WTC11 (cell line): ENCODE measurements at regions not wholly inside any gene's neighbourhood (a gene's known extent, or its start where the extent isn't known, plus 50 kb on each side); places are given as distances from the start of the nearest gene placed in this dataset.

Experiments used
- ATAC-seq: fragments of 200-7000 bp; cut with Tn5 transposase; 2 replicates; pipeline ENCODE4 v1.10.0; 2021; ENCODE audit warnings: mild to moderate bottlenecking, moderate library complexity
- CTCF ChIA-PET: fragments of 300-600 bp; sonication (Branson Sonifier 250); formaldehyde crosslinking; loops from one replicate; lab custom pipeline; 2021; ENCODE audit warnings: antibody characterized with exemption; lab: Charles Lee
- POLR2A ChIA-PET: fragments of 350-600 bp; sonication (Branson Sonifier 250); formaldehyde crosslinking; loops from one replicate; lab custom pipeline; 2021; ENCODE audit warnings: antibody characterized with exemption; lab: Charles Lee
- DNase-seq: peaks from one replicate; pipeline ENCODE4 v3.0.0; 2021; ENCODE audit warnings: low spot score
- H3K27ac Mint-ChIP-seq: 2 replicates; pipeline ENCODE4 v1.8.0; 2021; ENCODE audit warnings: mixed read lengths
- H3K27me3 Mint-ChIP-seq: 2 replicates; pipeline ENCODE4 v1.8.0; 2021; ENCODE audit warnings: low read depth, mild to moderate bottlenecking, moderate library complexity, mixed read lengths
- H3K36me3 Mint-ChIP-seq: 2 replicates; pipeline ENCODE4 v1.8.0; 2021; ENCODE audit warnings: mixed read lengths
- H3K4me1 Mint-ChIP-seq: 2 replicates; pipeline ENCODE4 v1.8.0; 2022; ENCODE audit warnings: mixed read lengths
- H3K4me3 Mint-ChIP-seq: 2 replicates; pipeline ENCODE4 v1.8.0; 2021; ENCODE audit warnings: mild to moderate bottlenecking, moderate library complexity, mixed read lengths
- H3K9me3 Mint-ChIP-seq: 2 replicates; pipeline ENCODE4 v1.8.0; 2021; ENCODE audit warnings: mixed read lengths
- CREB1 ChIP-seq: sonication (generic); formaldehyde crosslinking; IDR thresholded peaks from 2 replicates; pipeline ENCODE4 v1.8.0; 2023; ENCODE audit warnings: mild to moderate bottlenecking, missing genetic modification reagents
- ETV6 ChIP-seq: sonication (generic); formaldehyde crosslinking; IDR thresholded peaks from 2 replicates; pipeline ENCODE4 v1.8.1; 2022; ENCODE audit warnings: mild to moderate bottlenecking, missing genetic modification reagents
- GABPB1 ChIP-seq: sonication (generic); formaldehyde crosslinking; IDR thresholded peaks from 2 replicates; pipeline ENCODE4 v1.8.1; 2023; ENCODE audit warnings: mild to moderate bottlenecking, missing genetic modification reagents
- GTF2I ChIP-seq: fragments of 250-450 bp; sonication (Bioruptor Pico); conservative IDR thresholded peaks from 2 replicates; pipeline ENCODE4 v1.4.0; 2021; ENCODE audit warnings: mild to moderate bottlenecking
- HMGA2 ChIP-seq: fragments of 250-450 bp; sonication (Bioruptor Pico); IDR thresholded peaks from 2 replicates; pipeline ENCODE4 v1.4.0; 2021; ENCODE audit warnings: mild to moderate bottlenecking, moderate library complexity
- IRF1 ChIP-seq: sonication (generic); formaldehyde crosslinking; IDR thresholded peaks from 2 replicates; pipeline ENCODE4 v1.8.0; 2023; ENCODE audit warnings: missing genetic modification reagents
- JAZF1 ChIP-seq: fragments of 250-450 bp; sonication (Bioruptor Pico); IDR thresholded peaks from 2 replicates; pipeline ENCODE4 v1.9.0; 2021; ENCODE audit warnings: moderate library complexity, mild to moderate bottlenecking, inconsistent platforms
- JUN ChIP-seq: sonication (generic); formaldehyde crosslinking; IDR thresholded peaks from 2 replicates; pipeline ENCODE4 v1.8.0; 2023; ENCODE audit warnings: mild to moderate bottlenecking, missing genetic modification reagents
- MXD4 ChIP-seq: fragments of 250-450 bp; sonication (Bioruptor Pico); IDR thresholded peaks from 2 replicates; pipeline ENCODE4 v1.8.0; 2021; ENCODE audit warnings: mild to moderate bottlenecking, moderate library complexity, borderline replicate concordance
- MYBL2 ChIP-seq: sonication (generic); formaldehyde crosslinking; IDR thresholded peaks from 2 replicates; pipeline ENCODE4 v1.8.1; 2023; ENCODE audit warnings: mild to moderate bottlenecking, moderate library complexity, missing genetic modification reagents
- SOX15 ChIP-seq: fragments of 250-450 bp; sonication (Bioruptor Pico); IDR thresholded peaks from 2 replicates; pipeline ENCODE4 v1.9.0; 2021; ENCODE audit warnings: mild to moderate bottlenecking
- SP1 ChIP-seq: sonication (generic); formaldehyde crosslinking; conservative IDR thresholded peaks from 2 replicates; pipeline ENCODE4 v1.8.1; 2022; ENCODE audit warnings: missing genetic modification reagents
- STAT6 ChIP-seq: sonication (generic); formaldehyde crosslinking; conservative IDR thresholded peaks from 2 replicates; pipeline ENCODE4 v1.8.1; 2023; ENCODE audit warnings: mild to moderate bottlenecking, low read depth, missing genetic modification reagents, moderate library complexity
- USF1 ChIP-seq: sonication (generic); formaldehyde crosslinking; IDR thresholded peaks from 2 replicates; pipeline ENCODE4 v1.8.0; 2022; ENCODE audit warnings: mild to moderate bottlenecking, missing genetic modification reagents
- USF2 ChIP-seq: sonication (generic); formaldehyde crosslinking; IDR thresholded peaks from 2 replicates; pipeline ENCODE4 v1.8.1; 2023; ENCODE audit warnings: mild to moderate bottlenecking, missing genetic modification reagents, moderate library complexity
- ZNF219 ChIP-seq: sonication (generic); formaldehyde crosslinking; IDR thresholded peaks from 2 replicates; pipeline ENCODE4 v1.8.0; 2023; ENCODE audit warnings: missing genetic modification reagents, mild to moderate bottlenecking, borderline replicate concordance
- ZNF232 ChIP-seq: sonication (generic); formaldehyde crosslinking; IDR thresholded peaks from 2 replicates; pipeline ENCODE4 v1.8.0; 2022; ENCODE audit warnings: mild to moderate bottlenecking, missing genetic modification reagents
- ZNF263 ChIP-seq: sonication (generic); formaldehyde crosslinking; IDR thresholded peaks from 2 replicates; pipeline ENCODE4 v1.8.1; 2022; ENCODE audit warnings: low read depth, mild to moderate bottlenecking, moderate library complexity, missing genetic modification reagents
- ZNF396 ChIP-seq: fragments of 250-450 bp; sonication (Bioruptor Pico); IDR thresholded peaks from 2 replicates; pipeline ENCODE4 v1.8.0; 2021; ENCODE audit warnings: mild to moderate bottlenecking, moderate library complexity, borderline replicate concordance
- ZNF512 ChIP-seq: sonication (generic); formaldehyde crosslinking; IDR thresholded peaks from 2 replicates; pipeline ENCODE4 v1.8.1; 2022; ENCODE audit warnings: missing genetic modification reagents, borderline replicate concordance

GRCh38 chr6:113632220-113632864 is 224.8 kb upstream of the MARCKS start:
- TF ChIP-seq ZNF263 (CRISPR knock-in tag), result no peak
- no peak for TF ChIP-seq CREB1
- no peak for TF ChIP-seq JAZF1 (CRISPR knock-in tag)
- TF ChIP-seq ZNF396 (CRISPR knock-in tag), result no peak
- TF ChIP-seq JUN (CRISPR knock-in tag), result no peak
- no peak for TF ChIP-seq IRF1 (CRISPR knock-in tag)
- TF ChIP-seq ZNF512 (CRISPR knock-in tag), result no peak
- no peak for TF ChIP-seq ZNF232 (CRISPR knock-in tag)
- no peak for TF ChIP-seq ETV6
- no peak for TF ChIP-seq GABPB1
- no peak for TF ChIP-seq GTF2I (CRISPR knock-in tag)
- no peak for TF ChIP-seq STAT6 (CRISPR knock-in tag)
- no peak for TF ChIP-seq MXD4 (CRISPR knock-in tag)
- no peak for TF ChIP-seq SOX15 (CRISPR knock-in tag)
- TF ChIP-seq USF1, result no peak
- TF ChIP-seq SP1 (CRISPR knock-in tag), result no peak
- no peak for TF ChIP-seq MYBL2
- TF ChIP-seq ZNF219 (CRISPR knock-in tag), result no peak
- Mint-ChIP-seq H3K4me1 (peaks cover 5% of the 10 kb centered on the region; the same call in 1 of the 2 replicates), H3K36me3 (no peaks in the 10 kb centered on the region), H3K9me3 (no peaks in the 10 kb centered on the region), H3K4me3 (no peak overlapping the region), H3K27ac (0 out of 2 replicates have a peak overlapping the region, but pooled peaks have one; percentile 33), H3K27me3 (peaks cover 17% of the 10 kb centered on the region)
- no peak for DNase-seq
- no peak for ATAC-seq
- CTCF ChIA-PET, result interaction anchor here (1.0 kb wide), 1 partner anchor 74 kb away, joined by 3 read pairs; no protein-coding TSS in a partner anchor
- POLR2A ChIA-PET, result no interaction called here

- POLR2A ChIA-PET, result no interaction called here
- CTCF ChIA-PET, result no interaction called here
- ATAC-seq (no peak), DNase-seq (no peak)
- peak; percentile 59; the same call in 1 of the 2 replicates for TF ChIP-seq HMGA2 (CRISPR knock-in tag)
- no peak for TF ChIP-seq USF2 (CRISPR knock-in tag)
- Mint-ChIP-seq H3K36me3 (no peaks in the 10 kb centered on the region), H3K4me1 (peaks cover 5% of the 10 kb centered on the region; the same call in 1 of the 2 replicates), H3K4me3 (no peak overlapping the region), H3K27me3 (peaks cover 8% of the 10 kb centered on the region), H3K9me3 (no peaks in the 10 kb centered on the region), H3K27ac (no peak overlapping the region)
These were observed 223.5 kb upstream of the MARCKS start for GRCh38 chr6:113633638-113634037.
